K562 (cell line): ENCODE measurements at regions not wholly inside any gene's neighbourhood (a gene's known extent, or its start where the extent isn't known, plus 50 kb on each side); places are given as distances from the start of the nearest gene placed in this dataset.

ENCODE experiments used
- ATAC-seq: fragments of 200-7000 bp; cut with Tn5 transposase; 3 replicates; pipeline ENCODE4 v1.9.1; 2020; ENCODE audit warnings: moderate library complexity
- BruUV-seq: library from RNA; stranded (reverse); fragments of 400-500 nt; replicated peaks from 2 replicates; lab custom pipeline; 2021; lab: Mats Ljungman, UMichigan
- CTCF ChIA-PET: fragments of 300-600 bp; formaldehyde crosslinking; extraction: SDS; loops from one replicate; lab custom pipeline; 2021; ENCODE audit warnings: low intra/inter-chr PET ratio; lab: Yijun Ruan, JAX
- POLR2A ChIA-PET: fragments of 300-600, 350-650 bp; sonication (Branson Sonifier 250); formaldehyde crosslinking; extraction: SDS; loops from one replicate; lab custom pipeline; 2021; ENCODE audit warnings: antibody characterized with exemption, inconsistent platforms; lab: Yijun Ruan, JAX
- DNase-seq, 4 experiments: peaks; one replicate each; pipeline versions ENCODE4 v3.0.0 to v3.0.0-alpha.2; 2011 to 2018; ENCODE audit warnings: low spot score in 3 of 4, mixed read lengths in 3 of 4; ENCODE audit errors: extremely low read depth in 1 of 4
- FAIRE-seq: peaks from 2 replicates; lab custom pipeline; 2011; peaks lifted over from hg19 to GRCh38; lab: Jason Lieb, UNC
- H2AFZ ChIP-seq: 2 replicates; pipeline ENCODE4 v1.6.0; 2011; ENCODE audit warnings: low read depth, low read length, control low read depth, inconsistent platforms
- H3K27ac ChIP-seq: fragments of 200-600 bp; 3 replicates; pipeline ENCODE4 v1.8.0; 2011; ENCODE audit warnings: low read depth, mild to moderate bottlenecking, control low read depth, inconsistent platforms, low read length, moderate library complexity, mixed read lengths; ENCODE audit errors: extremely low read depth
- H3K27me3 ChIP-seq, 2 experiments: fragments of 300-600 bp in 1 of 2; 2 replicates in 1 of 2; 3 replicates in 1 of 2; pipeline versions ENCODE4 v1.6.0 to v1.8.0; 2011; ENCODE audit warnings: inconsistent platforms in 2 of 2, low read length in 2 of 2, mild to moderate bottlenecking in 1 of 2, mixed read lengths in 1 of 2, moderate library complexity in 1 of 2; ENCODE audit not compliant: control insufficient read depth in 2 of 2, insufficient read depth in 2 of 2
- H3K36me3 ChIP-seq: fragments of 300-600 bp; 3 replicates; pipeline ENCODE4 v1.8.0; 2011; ENCODE audit warnings: mild to moderate bottlenecking, low read length, inconsistent platforms; ENCODE audit not compliant: control insufficient read depth, insufficient read depth
- H3K4me1 ChIP-seq, 2 experiments: fragments of 200-600 bp in 1 of 2; replicated peaks in 1 of 2; 2 replicates in 1 of 2; 3 replicates in 1 of 2; pipeline versions ENCODE4 v1.5.1 to v1.8.0; 2011; ENCODE audit warnings: inconsistent platforms in 2 of 2, low read length in 2 of 2, mild to moderate bottlenecking in 1 of 2, mixed read lengths in 1 of 2, moderate library complexity in 1 of 2; ENCODE audit not compliant: control insufficient read depth in 2 of 2, insufficient read depth in 2 of 2
- H3K4me2 ChIP-seq: 2 replicates; pipeline ENCODE4 v1.6.1; 2011; ENCODE audit warnings: low read length, control low read depth, inconsistent platforms, mixed read lengths; ENCODE audit not compliant: insufficient read depth
- H3K4me3 ChIP-seq: fragments of 200-600 bp; sonication (generic), shearing (Covaris generic); 2 replicates; pipeline ENCODE4 v1.5.1; 2016; ENCODE audit warnings: control low read depth, inconsistent platforms
- H3K79me2 ChIP-seq: fragments of 200-600 bp; 3 replicates; pipeline ENCODE4 v1.8.0; 2011; ENCODE audit warnings: low read length, inconsistent platforms; ENCODE audit not compliant: control insufficient read depth, insufficient read depth
- H3K9ac ChIP-seq, 2 experiments: 2 replicates each; pipeline versions ENCODE4 v1.6.0 to v1.6.1; 2011; ENCODE audit warnings: low read depth in 2 of 2, low read length in 2 of 2, control low read depth in 1 of 2, inconsistent platforms in 1 of 2, mild to moderate bottlenecking in 1 of 2, mixed read lengths in 1 of 2; ENCODE audit not compliant: insufficient read depth in 1 of 2
- H3K9me1 ChIP-seq: one replicate; pipeline ENCODE4 v1.6.0; 2011; ENCODE audit warnings: inconsistent platforms, mild to moderate bottlenecking, low read length, moderate library complexity; ENCODE audit not compliant: control insufficient read depth, insufficient read depth
- H3K9me3 ChIP-seq: replicated peaks from 2 replicates; pipeline ENCODE4 v1.5.1; 2011; ENCODE audit warnings: low read depth, low read length, inconsistent platforms; ENCODE audit not compliant: control insufficient read depth, insufficient read depth
- H4K20me1 ChIP-seq: replicated peaks from 2 replicates; pipeline ENCODE4 v1.6.1; 2011; ENCODE audit warnings: low read length, inconsistent platforms, mixed read lengths; ENCODE audit not compliant: control insufficient read depth, insufficient read depth
- EP400 ChIP-seq: fragments of 450-650 bp; IDR thresholded peaks from 2 replicates; pipeline ENCODE4 v1.6.1; 2017; ENCODE audit warnings: antibody characterized with exemption, mild to moderate bottlenecking, moderate library complexity
- GATAD2A ChIP-seq: fragments of 450-650 bp; IDR thresholded peaks from 2 replicates; pipeline ENCODE4 v1.6.1; 2017
- KAT2B ChIP-seq: IDR thresholded peaks from one replicate; pipeline ENCODE4 v1.6.1; 2012; ENCODE audit warnings: low read depth, mild to moderate bottlenecking, control low read depth, inconsistent platforms, low read length, moderate library complexity
- MAFF ChIP-seq: IDR thresholded peaks from 2 replicates; pipeline ENCODE4 v1.6.1; 2012; ENCODE audit warnings: low read length, improper control_type of control experiment
- RFX1 ChIP-seq: fragments of 450-650 bp; IDR thresholded peaks from 2 replicates; pipeline ENCODE4 v1.6.1; 2016; ENCODE audit warnings: mild to moderate bottlenecking, moderate library complexity
- ZNF146 ChIP-seq: IDR thresholded peaks from one replicate; pipeline ENCODE4 v1.6.1; 2018; ENCODE audit warnings: missing compliant biosample characterization; ENCODE audit not compliant: unreplicated experiment
- ZNF445 ChIP-seq: fragments of 250-450 bp; sonication (Bioruptor Pico); IDR thresholded peaks from 2 replicates; pipeline ENCODE4 v1.4.0; 2020; ENCODE audit warnings: low read depth, mild to moderate bottlenecking, moderate library complexity
- WGBS: fragments of 100-300 bp; shearing (Covaris generic); methylation state at CpG from one replicate; pipeline ENCODE4 v1.1.6; 2016; ENCODE audit warnings: low coverage, mixed read lengths; ENCODE audit not compliant: insufficient coverage; ENCODE audit errors: missing lambda C conversion rate; 5-methylcytosine and 5-hydroxymethylcytosine counted together
- in situ Hi-C: fragments of 300-500 bp; cut with MboI; formaldehyde crosslinking; loops from 4 replicates; pipeline ENCODE4 v1.15.0; 2018; ENCODE audit warnings: inconsistent platforms, mixed read lengths
- intact Hi-C: fragments of 100-400 bp; cut with micrococcal nuclease; formaldehyde crosslinking; loops from 2 replicates; pipeline ENCODE4 v1.14.2; 2022
- TF ChIP-seq, protein P1 (sequence below): fragments of 250-450 bp; sonication (Bioruptor Pico); IDR thresholded peaks from 2 replicates; pipeline ENCODE4 v1.5.0; 2020; ENCODE audit warnings: mild to moderate bottlenecking

DNA sequence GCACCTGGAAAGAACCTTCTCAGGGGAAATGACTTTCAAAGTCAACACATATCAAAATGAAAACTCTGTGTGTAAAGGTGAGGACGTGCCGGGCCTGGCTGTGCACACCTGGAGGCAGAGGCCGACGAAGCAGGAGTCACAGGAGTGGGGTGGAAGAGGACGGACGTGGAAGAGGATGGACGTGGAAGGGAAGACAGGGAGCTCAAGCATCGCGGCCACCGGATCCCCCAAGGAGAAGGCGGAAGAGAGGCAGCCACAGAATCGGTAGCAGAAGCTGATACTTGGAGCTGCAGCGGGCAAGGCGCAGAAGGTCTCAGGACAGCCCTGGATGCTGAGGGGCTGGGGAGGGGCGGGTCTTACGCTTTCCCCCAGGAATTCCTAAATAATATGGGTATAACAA, 519.8 kb downstream of the BRD1 start:
- Histone ChIP-seq H3K27ac (no peak overlapping the region), H3K9ac (no peak overlapping the region), H3K9me1 (no peaks in the 10 kb centered on the region), H3K36me3 (no peaks in the 10 kb centered on the region), H3K79me2 (no peaks in the 10 kb centered on the region), H2AFZ (no peak overlapping the region), H3K4me2 (no peak overlapping the region), H3K4me1 (peaks cover 0 to 9% of the 10 kb centered on the region in 2 experiments; a peak in 2 of 5 replicates), H3K27me3 (peaks cover 0 to 26% of the 10 kb centered on the region in 2 experiments; a peak in 3 of 5 replicates), H4K20me1 (no peaks in the 10 kb centered on the region), H3K9me3 (no peaks in the 10 kb centered on the region), H3K4me3 (no peak overlapping the region)
- ATAC-seq (no peak), DNase-seq (no peak), FAIRE-seq (no peak)
- no TSS peak for BruUV-seq
- 7% methylated on average over 12 of the region's 16 CpGs for WGBS
- ChIA-PET POLR2A (interaction anchor here (0.5 kb wide), 1 partner anchor 611 kb away, joined by 3 read pairs; no protein-coding TSS in a partner anchor), CTCF (no interaction called here)
- in situ Hi-C loops: loop anchor here (25.0 kb wide), 1 partner anchor 271 kb away; no protein-coding TSS in a partner anchor
- intact Hi-C loops: no loop called here
- TF ChIP-seq GATAD2A: no peak
- TF ChIP-seq KAT2B: no peak
- no peak for TF ChIP-seq ZNF146 (CRISPR knock-in tag)
- no peak for TF ChIP-seq MAFF
- no peak for TF ChIP-seq RFX1
- no peak for TF ChIP-seq EP400
- no peak for TF ChIP-seq ZNF445 (CRISPR knock-in tag)

DNA sequence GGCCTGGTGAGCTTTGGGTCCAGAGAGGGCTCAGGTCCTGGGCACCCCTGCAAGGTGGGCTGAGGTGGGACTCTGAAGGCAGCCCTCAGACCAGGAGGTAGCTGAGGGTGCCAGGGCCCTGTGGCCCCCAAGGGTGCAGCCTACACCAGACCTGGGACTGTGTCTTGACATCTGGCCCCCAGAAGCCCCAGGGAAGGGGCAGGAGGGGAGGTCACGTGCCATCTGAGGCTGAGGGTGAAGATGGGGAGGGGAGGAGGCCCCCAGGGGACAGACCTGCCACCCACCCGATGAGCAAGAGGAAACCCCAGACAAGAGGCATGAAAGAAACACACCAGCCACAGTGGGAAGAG, 520.2 kb downstream of the BRD1 start:
- H3K27me3 ChIP-seq: peaks cover 0 to 26% of the 10 kb centered on the region in 2 experiments; a peak in 3 of 5 replicates
- TF ChIP-seq, protein P1, sequence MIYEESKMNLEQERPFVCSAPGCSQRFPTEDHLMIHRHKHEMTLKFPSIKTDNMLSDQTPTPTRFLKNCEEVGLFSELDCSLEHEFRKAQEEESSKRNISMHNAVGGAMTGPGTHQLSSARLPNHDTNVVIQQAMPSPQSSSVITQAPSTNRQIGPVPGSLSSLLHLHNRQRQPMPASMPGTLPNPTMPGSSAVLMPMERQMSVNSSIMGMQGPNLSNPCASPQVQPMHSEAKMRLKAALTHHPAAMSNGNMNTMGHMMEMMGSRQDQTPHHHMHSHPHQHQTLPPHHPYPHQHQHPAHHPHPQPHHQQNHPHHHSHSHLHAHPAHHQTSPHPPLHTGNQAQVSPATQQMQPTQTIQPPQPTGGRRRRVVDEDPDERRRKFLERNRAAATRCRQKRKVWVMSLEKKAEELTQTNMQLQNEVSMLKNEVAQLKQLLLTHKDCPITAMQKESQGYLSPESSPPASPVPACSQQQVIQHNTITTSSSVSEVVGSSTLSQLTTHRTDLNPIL: no peak
- no peak overlapping the region for H3K9ac ChIP-seq
- FAIRE-seq (no peak), ATAC-seq (no peak), DNase-seq (no peak)
- 0% methylated on average over 1 of the region's 2 CpGs for WGBS
- H3K4me3 ChIP-seq: no peak overlapping the region
- no TSS peak for BruUV-seq
- no peaks in the 10 kb centered on the region for H3K79me2 ChIP-seq
- POLR2A ChIA-PET: interaction anchor here (0.5 kb wide), 1 partner anchor 611 kb away, joined by 3 read pairs; no protein-coding TSS in a partner anchor
- no peaks in the 10 kb centered on the region for H3K9me1 ChIP-seq
- CTCF ChIA-PET: no interaction called here
- H3K36me3 ChIP-seq: no peaks in the 10 kb centered on the region
- H4K20me1 ChIP-seq: no peaks in the 10 kb centered on the region
- intact Hi-C loops: no loop called here
- H3K4me2 ChIP-seq: no peak overlapping the region
- H2AFZ ChIP-seq: no peak overlapping the region
- H3K4me1 ChIP-seq: peaks cover 0 to 9% of the 10 kb centered on the region in 2 experiments; a peak in 2 of 5 replicates
- H3K9me3 ChIP-seq: no peaks in the 10 kb centered on the region
- in situ Hi-C loops: loop anchor here (25.0 kb wide), 1 partner anchor 270 kb away; no protein-coding TSS in a partner anchor
- H3K27ac ChIP-seq: no peak overlapping the region
